ENCODE measurements at regions not wholly inside any gene's neighbourhood (a gene's known extent, or its start where the extent isn't known, plus 50 kb on each side); places are given as distances from the start of the nearest gene placed in this dataset.

DNA sequence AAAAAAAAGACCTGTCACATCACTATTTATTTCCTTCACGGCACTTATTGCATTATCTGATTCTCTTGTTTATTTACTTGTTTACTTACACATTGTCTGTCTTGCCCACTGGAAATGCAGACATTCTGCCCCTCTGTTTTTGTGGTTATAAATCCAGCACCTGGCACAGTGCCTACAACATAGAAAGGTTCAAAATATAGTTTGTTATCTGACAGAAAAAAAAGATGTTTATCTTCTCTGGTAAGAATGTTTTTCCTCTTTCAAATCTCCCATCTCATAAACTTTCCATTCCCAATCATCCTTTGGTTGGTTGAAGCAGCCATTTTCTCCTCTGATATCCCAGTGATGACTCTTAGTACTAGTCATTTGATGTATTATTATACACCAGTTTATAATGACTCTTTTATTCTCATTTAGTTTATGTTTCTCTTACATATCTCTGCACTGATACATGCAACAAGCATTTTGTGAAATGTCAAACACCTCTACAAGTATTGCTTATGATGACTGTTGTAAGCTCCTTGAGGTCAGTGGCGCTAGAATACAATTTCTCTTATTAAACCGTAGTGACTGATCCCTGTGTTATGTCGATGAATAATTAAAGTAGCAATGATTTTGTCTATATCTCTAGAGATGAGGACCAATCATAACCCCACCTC is 398.4 kb upstream of the TBL1XR1 start:
- TF ChIP-seq, protein P1, sequence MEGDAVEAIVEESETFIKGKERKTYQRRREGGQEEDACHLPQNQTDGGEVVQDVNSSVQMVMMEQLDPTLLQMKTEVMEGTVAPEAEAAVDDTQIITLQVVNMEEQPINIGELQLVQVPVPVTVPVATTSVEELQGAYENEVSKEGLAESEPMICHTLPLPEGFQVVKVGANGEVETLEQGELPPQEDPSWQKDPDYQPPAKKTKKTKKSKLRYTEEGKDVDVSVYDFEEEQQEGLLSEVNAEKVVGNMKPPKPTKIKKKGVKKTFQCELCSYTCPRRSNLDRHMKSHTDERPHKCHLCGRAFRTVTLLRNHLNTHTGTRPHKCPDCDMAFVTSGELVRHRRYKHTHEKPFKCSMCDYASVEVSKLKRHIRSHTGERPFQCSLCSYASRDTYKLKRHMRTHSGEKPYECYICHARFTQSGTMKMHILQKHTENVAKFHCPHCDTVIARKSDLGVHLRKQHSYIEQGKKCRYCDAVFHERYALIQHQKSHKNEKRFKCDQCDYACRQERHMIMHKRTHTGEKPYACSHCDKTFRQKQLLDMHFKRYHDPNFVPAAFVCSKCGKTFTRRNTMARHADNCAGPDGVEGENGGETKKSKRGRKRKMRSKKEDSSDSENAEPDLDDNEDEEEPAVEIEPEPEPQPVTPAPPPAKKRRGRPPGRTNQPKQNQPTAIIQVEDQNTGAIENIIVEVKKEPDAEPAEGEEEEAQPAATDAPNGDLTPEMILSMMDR (IDR thresholded peaks at IDR 0.05; ENCODE audit: unreplicated experiment), result no peak
- H3K36me3 Mint-ChIP-seq (ENCODE audit: insufficient read depth, unreplicated experiment), result no peaks in the 10 kb centered on the region
- intact Hi-C loops (cut with micrococcal nuclease; ENCODE audit: unreplicated experiment), result loop anchor here (2.0 kb wide), 1 partner anchor 181 kb away; no protein-coding TSS in a partner anchor
- CTCF ChIA-PET, result interaction anchor here (0.7 kb wide), 1 partner anchor 392 kb away, joined by 3 read pairs; no protein-coding TSS in a partner anchor
- H3K9me3 Mint-ChIP-seq (ENCODE audit: low read depth, unreplicated experiment), result no peaks in the 10 kb centered on the region
- H3K27ac Mint-ChIP-seq (ENCODE audit: unreplicated experiment), result no peak overlapping the region
- no peak overlapping the region for H3K4me3 Mint-ChIP-seq (ENCODE audit: low read depth, unreplicated experiment)
- peaks cover 66% of the 10 kb centered on the region for H3K4me1 Mint-ChIP-seq (ENCODE audit: low read depth, unreplicated experiment)
- no peaks in the 10 kb centered on the region for H3K27me3 Mint-ChIP-seq (ENCODE audit: unreplicated experiment)
- BruUV-seq (replicated peaks), result no TSS peak
- DNase-seq, result no peak

GRCh38 chr3:177596248-177596815 is 399.1 kb upstream of the TBL1XR1 start:
- no TSS peak for BruUV-seq (replicated peaks)
- intact Hi-C loops (cut with micrococcal nuclease; ENCODE audit: unreplicated experiment), result loop anchor here (2.0 kb wide), 1 partner anchor 180 kb away; no protein-coding TSS in a partner anchor

GRCh38 chr3:177596816-177597271 is 399.6 kb upstream of the TBL1XR1 start:
- Mint-ChIP-seq H3K9me3 (ENCODE audit: low read depth, unreplicated experiment) (no peaks in the 10 kb centered on the region), H3K4me1 (ENCODE audit: low read depth, unreplicated experiment) (peaks cover 61% of the 10 kb centered on the region), H3K27me3 (ENCODE audit: unreplicated experiment) (no peaks in the 10 kb centered on the region), H3K36me3 (ENCODE audit: insufficient read depth, unreplicated experiment) (no peaks in the 10 kb centered on the region), H3K4me3 (ENCODE audit: low read depth, unreplicated experiment) (no peak overlapping the region), H3K27ac (ENCODE audit: unreplicated experiment) (no peak overlapping the region)
- CTCF ChIA-PET, result interaction anchor here (0.9 kb wide), 1 partner anchor 17 kb away, joined by 3 read pairs; no protein-coding TSS in a partner anchor
- DNase-seq, result no peak
- BruUV-seq (replicated peaks), result no TSS peak
- TF ChIP-seq, protein P1 (IDR thresholded peaks at IDR 0.05; ENCODE audit: unreplicated experiment), result no peak
- intact Hi-C loops (cut with micrococcal nuclease; ENCODE audit: unreplicated experiment), result loop anchor here (2.0 kb wide), 1 partner anchor 180 kb away; no protein-coding TSS in a partner anchor

More at GRCh38 chr3:177596248-177596815, 399.1 kb upstream of the TBL1XR1 start:
- no peaks in the 10 kb centered on the region for H3K36me3 Mint-ChIP-seq (ENCODE audit: insufficient read depth, unreplicated experiment)
- H3K27ac Mint-ChIP-seq (ENCODE audit: unreplicated experiment), result no peak overlapping the region
- H3K27me3 Mint-ChIP-seq (ENCODE audit: unreplicated experiment), result no peaks in the 10 kb centered on the region
- H3K4me1 Mint-ChIP-seq (ENCODE audit: low read depth, unreplicated experiment), result peaks cover 64% of the 10 kb centered on the region
- TF ChIP-seq, protein P1 (IDR thresholded peaks at IDR 0.05; ENCODE audit: unreplicated experiment), result no peak
- no peak overlapping the region for H3K4me3 Mint-ChIP-seq (ENCODE audit: low read depth, unreplicated experiment)
- CTCF ChIA-PET, result interaction anchor here (0.9 kb wide), 1 partner anchor 16 kb away, joined by 3 read pairs; no protein-coding TSS in a partner anchor
- peak; percentile 57 for DNase-seq
- no peaks in the 10 kb centered on the region for H3K9me3 Mint-ChIP-seq (ENCODE audit: low read depth, unreplicated experiment)

DNA sequence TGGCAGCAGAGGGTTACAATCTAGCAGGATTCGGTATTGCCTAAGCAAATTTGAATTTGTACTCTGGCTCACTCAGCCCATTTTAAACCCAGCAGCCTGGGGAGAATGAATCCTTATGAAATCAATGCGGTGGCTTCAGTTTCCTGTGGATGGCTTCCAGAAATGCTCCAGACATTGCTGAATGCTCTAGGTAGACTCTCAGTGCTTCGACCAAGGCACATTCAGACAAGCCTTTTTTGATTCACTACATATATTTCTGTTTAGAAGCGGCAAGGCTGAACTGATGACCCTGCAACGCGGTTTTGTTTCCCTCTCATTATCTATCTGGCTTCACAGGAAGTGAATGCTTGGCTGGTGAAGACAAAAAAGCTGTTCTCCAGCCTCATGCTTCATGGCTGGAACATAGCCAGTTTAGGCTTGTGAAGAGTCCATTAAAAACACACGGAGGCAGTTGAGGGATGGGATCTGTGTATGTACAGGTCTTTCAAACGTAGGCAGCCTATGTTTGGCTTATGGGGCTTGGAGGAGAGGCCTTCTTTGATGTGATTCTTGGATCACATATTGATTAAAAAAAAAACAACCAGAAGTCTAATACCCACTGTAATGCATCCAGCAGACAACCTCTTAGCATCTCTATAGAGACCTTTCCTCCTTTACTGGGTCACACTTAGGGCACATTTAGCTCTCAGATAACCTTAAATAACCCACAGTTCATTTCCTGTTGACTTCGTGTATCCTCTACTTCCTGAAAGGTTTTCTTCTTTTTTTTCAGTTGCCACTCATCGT is 400.2 kb upstream of the TBL1XR1 start:
- H3K4me3 Mint-ChIP-seq (ENCODE audit: low read depth, unreplicated experiment), result no peak overlapping the region
- CTCF ChIA-PET, result interaction anchor here (0.7 to 0.9 kb wide), 2 partner anchors 16 to 18 kb away, joined by 3 to 4 read pairs; no protein-coding TSS in a partner anchor
- no peaks in the 10 kb centered on the region for H3K27me3 Mint-ChIP-seq (ENCODE audit: unreplicated experiment)
- intact Hi-C loops (cut with micrococcal nuclease; ENCODE audit: unreplicated experiment), result loop anchor here (2.0 kb wide), 1 partner anchor 179 kb away; no protein-coding TSS in a partner anchor
- no peaks in the 10 kb centered on the region for H3K36me3 Mint-ChIP-seq (ENCODE audit: insufficient read depth, unreplicated experiment)
- TF ChIP-seq, protein P1 (IDR thresholded peaks at IDR 0.05; ENCODE audit: unreplicated experiment), result no peak
- H3K4me1 Mint-ChIP-seq (ENCODE audit: low read depth, unreplicated experiment), result peaks cover 61% of the 10 kb centered on the region
- no TSS peak for BruUV-seq (replicated peaks)
- H3K9me3 Mint-ChIP-seq (ENCODE audit: low read depth, unreplicated experiment), result no peaks in the 10 kb centered on the region
- H3K27ac Mint-ChIP-seq (ENCODE audit: unreplicated experiment), result no peak overlapping the region
- DNase-seq, result no peak

Measured in Calu3 (cell line).